Right cardiac atrium (tissue), 5 donors: ENCODE measurements at regions not wholly inside any gene's neighbourhood (a gene's known extent, or its start where the extent isn't known, plus 50 kb on each side); places are given as distances from the start of the nearest gene placed in this dataset.
"Not testable (repeated sequence)": the region's sequence is repeated elsewhere in the genome, so short reads cannot be mapped to it uniquely, and the experiment has no call there.

ENCODE experiments used
- ATAC-seq, 2 donors: fragments of 200-7000 bp; cut with Tn5 transposase; one replicate each; pipeline versions ENCODE4 v1.8.0 to v1.9.1; 2020; ENCODE audit warnings: moderate library complexity in 2 of 2, mild to moderate bottlenecking in 1 of 2
- DNase-seq, 3 donors: peaks; one replicate each; pipeline ENCODE4 v3.0.0-alpha.2; 2020
- H3K27ac ChIP-seq: one replicate; pipeline ENCODE4 v1.5.1; 2013; ENCODE audit warnings: mild to moderate bottlenecking, low read length, control low read depth, moderate library complexity
- H3K27me3 ChIP-seq: one replicate; pipeline ENCODE4 v1.6.1; 2013; ENCODE audit not compliant: control insufficient read depth, insufficient read depth
- H3K4me1 ChIP-seq: one replicate; pipeline ENCODE4 v1.6.1; 2013; ENCODE audit warnings: low read length; ENCODE audit not compliant: control insufficient read depth, insufficient read depth
- H3K4me3 ChIP-seq: one replicate; pipeline ENCODE4 v1.5.1; 2013; ENCODE audit warnings: low read length, control low read depth
- H3K9me3 ChIP-seq: one replicate; pipeline ENCODE4 v1.6.1; 2013; ENCODE audit warnings: low read length; ENCODE audit not compliant: control insufficient read depth
- WGBS: extraction: QIAGEN DNeasy Blood & Tissue Kit; methylation state at CpG from one replicate; pipeline ENCODE4 v1.1.7; 2013; 5-methylcytosine and 5-hydroxymethylcytosine counted together
- intact Hi-C, 4 donors: fragments of 100-400 bp; cut with DNase I; formaldehyde crosslinking; loops; one replicate each; pipeline versions ENCODE4 v1.11.0 to v1.14.0; 2022 to 2023
- donor health status: healthy with polysubstance abuse.
- donor health status: DM: no; HTN: yes; CAD: no.
- donor health status: DM: no; HTN: no; CAD: no.
- donor health status: DM: no; HTN: yes; CAD: no; lungs with severe emphysema.
- donor health status: DM: yes; HTN: yes; CAD: no.

GRCh38 chr16:51262428-51262827 is 111.4 kb upstream of the SALL1 start:
- Histone ChIP-seq H3K4me3 (no peak overlapping the region), H3K27ac (no peak overlapping the region), H3K27me3 (no peaks in the 10 kb centered on the region), H3K9me3 (no peaks in the 10 kb centered on the region), H3K4me1 (no peaks in the 10 kb centered on the region)
- no peak for ATAC-seq
- no peak for DNase-seq
- WGBS, result 87% methylated on average over 1 of the region's 1 CpG
- intact Hi-C loops, result no loop called here

GRCh38 chr16:51261919-51262318 is 110.8 kb upstream of the SALL1 start:
- no peak for ATAC-seq
- no peaks in the 10 kb centered on the region for H3K9me3 ChIP-seq
- no peak overlapping the region for H3K4me3 ChIP-seq
- no peaks in the 10 kb centered on the region for H3K4me1 ChIP-seq
- H3K27ac ChIP-seq, result no peak overlapping the region
- no peaks in the 10 kb centered on the region for H3K27me3 ChIP-seq
- DNase-seq, result no peak
- intact Hi-C loops, result no loop called here
- 77% methylated on average over 1 of the region's 1 CpG for WGBS

DNA sequence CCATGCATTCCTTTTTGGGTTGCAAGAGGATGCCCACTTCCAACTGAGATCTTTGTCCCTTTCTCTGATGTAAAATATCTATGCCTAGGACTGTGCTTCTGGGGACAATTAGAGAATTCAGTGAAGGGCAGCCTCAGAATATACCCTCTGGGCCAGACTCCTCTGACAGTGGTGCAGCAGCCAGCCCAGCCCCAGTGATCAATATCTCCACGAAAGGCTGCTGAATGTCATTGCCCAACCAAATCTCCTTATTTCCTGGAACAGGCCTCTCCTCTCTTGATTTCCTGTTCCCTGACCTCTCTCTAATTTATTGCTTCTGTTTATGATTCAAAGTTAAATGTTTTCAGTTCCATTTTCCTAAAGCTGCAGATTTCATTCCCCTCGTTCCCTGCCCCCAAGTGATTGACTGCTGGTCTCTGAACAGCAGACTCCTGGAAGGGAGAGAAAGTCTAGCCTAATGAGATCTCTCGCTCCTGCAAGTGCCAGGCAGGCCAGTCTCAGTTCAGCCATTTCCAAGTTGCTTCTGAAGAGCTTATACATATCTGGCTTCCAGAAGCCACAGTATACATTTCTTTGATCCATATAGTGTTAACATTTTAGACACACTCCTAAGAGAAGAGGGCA is 104.4 kb upstream of the SALL1 start:
- Histone ChIP-seq H3K27me3 (no peaks in the 10 kb centered on the region), H3K4me3 (no peak overlapping the region), H3K4me1 (no peaks in the 10 kb centered on the region), H3K27ac (no peak overlapping the region), H3K9me3 (no peaks in the 10 kb centered on the region)
- 74% methylated on average over 3 of the region's 3 CpGs for WGBS
- no peak for DNase-seq
- intact Hi-C loops, result no loop called here
- no peak for ATAC-seq

DNA sequence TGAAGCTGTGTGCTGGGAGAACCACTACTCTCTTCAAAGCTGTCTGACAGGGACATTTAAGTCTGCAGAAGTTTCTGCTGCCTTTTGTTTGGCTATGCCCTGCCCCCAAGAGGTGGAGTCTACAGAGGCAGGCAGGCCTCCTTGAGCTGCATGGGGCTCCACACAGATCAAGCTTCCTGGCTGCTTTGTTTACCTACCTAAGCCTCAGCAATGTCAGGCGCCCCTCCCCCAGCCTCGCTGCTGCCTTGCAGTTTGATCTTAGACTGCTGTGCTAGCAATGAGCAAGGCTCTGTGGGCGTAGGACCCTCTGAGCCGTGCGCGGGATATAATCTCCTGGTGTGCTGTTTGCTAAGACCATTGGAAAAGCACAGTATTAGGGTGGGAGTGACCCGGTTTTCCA is 103.3 kb upstream of the SALL1 start:
- intact Hi-C loops, H3K27ac ChIP-seq, H3K27me3 ChIP-seq, H3K4me1 ChIP-seq, DNase-seq, ATAC-seq, H3K9me3 ChIP-seq, H3K4me3 ChIP-seq: not testable (repeated sequence)
- WGBS, result 95% methylated on average over 7 of the region's 7 CpGs

- intact Hi-C loops, result no loop called here
- Histone ChIP-seq H3K27me3 (no peaks in the 10 kb centered on the region), H3K27ac (no peak overlapping the region), H3K9me3 (no peaks in the 10 kb centered on the region), H3K4me1 (no peaks in the 10 kb centered on the region), H3K4me3 (no peak overlapping the region)
- DNase-seq (no peak), ATAC-seq (no peak)
- 88% methylated on average over 3 of the region's 3 CpGs for WGBS
These were observed 97.1 kb upstream of the SALL1 start for GRCh38 chr16:51248217-51248616.

GRCh38 chr16:51245658-51245995 is 94.6 kb upstream of the SALL1 start:
- H3K4me3 ChIP-seq, result no peak overlapping the region
- H3K4me1 ChIP-seq, result no peaks in the 10 kb centered on the region
- H3K9me3 ChIP-seq, result no peaks in the 10 kb centered on the region
- ATAC-seq (no peak), DNase-seq (no peak)
- no peaks in the 10 kb centered on the region for H3K27me3 ChIP-seq
- intact Hi-C loops, result no loop called here
- WGBS, result 70% methylated on average over 3 of the region's 3 CpGs
- H3K27ac ChIP-seq, result no peak overlapping the region

DNA sequence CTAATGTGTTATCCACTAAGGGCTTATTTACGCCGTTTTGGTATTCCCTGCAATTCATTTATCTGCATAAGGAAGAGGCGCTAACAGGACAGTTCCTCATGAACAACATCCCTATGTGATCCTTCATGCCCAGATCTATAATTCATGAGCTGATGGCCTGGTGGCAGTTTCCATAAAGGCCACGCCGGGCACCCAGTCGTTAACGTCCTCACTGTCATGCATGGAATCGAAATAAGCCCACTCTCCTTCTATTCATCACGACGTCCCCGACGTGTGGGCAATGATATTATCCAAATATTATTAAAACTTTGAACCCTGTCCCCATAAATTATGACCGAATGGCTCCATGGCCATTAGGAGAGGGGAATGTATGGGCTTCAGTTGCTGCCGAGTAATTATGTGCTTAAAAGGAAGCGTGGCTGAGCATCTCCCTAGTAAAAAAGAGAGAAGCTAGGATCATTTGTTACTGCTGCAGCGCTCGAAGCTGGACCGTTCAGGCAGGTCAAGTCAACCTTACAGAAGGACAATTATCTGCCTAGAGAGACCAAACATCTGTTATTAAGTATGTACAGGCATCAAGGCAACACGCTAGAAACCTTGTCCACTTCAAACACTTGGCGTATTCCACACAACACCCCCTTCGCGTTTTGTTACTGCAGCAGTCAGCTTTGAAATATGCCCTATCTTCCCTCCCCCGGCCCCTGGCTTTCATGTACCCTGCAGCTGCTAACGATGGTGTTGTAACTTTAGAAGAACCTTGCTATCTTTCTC is 94.0 kb upstream of the SALL1 start:
- Histone ChIP-seq H3K27ac (no peak overlapping the region), H3K4me1 (no peaks in the 10 kb centered on the region), H3K27me3 (no peaks in the 10 kb centered on the region), H3K4me3 (no peak overlapping the region), H3K9me3 (no peaks in the 10 kb centered on the region)
- DNase-seq, result no peak
- intact Hi-C loops, result no loop called here
- 67% methylated on average over 24 of the region's 24 CpGs for WGBS
- no peak for ATAC-seq

DNA sequence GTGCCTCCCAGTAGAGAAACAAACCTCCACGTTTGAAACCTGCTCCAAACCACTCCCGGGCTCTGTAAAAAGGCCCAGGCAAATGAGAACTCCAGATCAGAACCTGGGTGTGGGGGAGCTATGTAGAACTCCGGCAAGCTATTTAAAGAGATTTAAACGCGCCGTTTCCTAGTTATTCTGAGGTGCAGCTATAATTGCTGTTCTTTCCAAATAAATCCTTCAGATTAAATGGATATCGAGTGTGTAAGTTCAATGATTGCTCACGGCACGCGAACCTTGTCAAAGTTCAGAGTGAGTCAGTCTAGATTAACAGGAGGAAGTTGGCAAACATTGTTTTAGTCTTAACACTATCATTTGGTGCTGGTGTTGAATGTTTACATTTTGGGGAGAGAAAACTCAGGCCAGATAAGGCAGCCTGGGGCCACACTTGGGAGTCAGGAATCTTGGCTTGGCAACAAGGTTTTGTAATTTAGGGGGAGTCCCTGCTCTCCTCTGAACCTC is 92.9 kb upstream of the SALL1 start:
- no peak overlapping the region for H3K27ac ChIP-seq
- intact Hi-C loops, result no loop called here
- no peaks in the 10 kb centered on the region for H3K27me3 ChIP-seq
- DNase-seq (no peak), ATAC-seq (peak; percentile 24 to 62)
- no peaks in the 10 kb centered on the region for H3K4me1 ChIP-seq
- WGBS, result 18% methylated on average over 10 of the region's 10 CpGs
- H3K9me3 ChIP-seq, result no peaks in the 10 kb centered on the region
- H3K4me3 ChIP-seq, result no peak overlapping the region

DNA sequence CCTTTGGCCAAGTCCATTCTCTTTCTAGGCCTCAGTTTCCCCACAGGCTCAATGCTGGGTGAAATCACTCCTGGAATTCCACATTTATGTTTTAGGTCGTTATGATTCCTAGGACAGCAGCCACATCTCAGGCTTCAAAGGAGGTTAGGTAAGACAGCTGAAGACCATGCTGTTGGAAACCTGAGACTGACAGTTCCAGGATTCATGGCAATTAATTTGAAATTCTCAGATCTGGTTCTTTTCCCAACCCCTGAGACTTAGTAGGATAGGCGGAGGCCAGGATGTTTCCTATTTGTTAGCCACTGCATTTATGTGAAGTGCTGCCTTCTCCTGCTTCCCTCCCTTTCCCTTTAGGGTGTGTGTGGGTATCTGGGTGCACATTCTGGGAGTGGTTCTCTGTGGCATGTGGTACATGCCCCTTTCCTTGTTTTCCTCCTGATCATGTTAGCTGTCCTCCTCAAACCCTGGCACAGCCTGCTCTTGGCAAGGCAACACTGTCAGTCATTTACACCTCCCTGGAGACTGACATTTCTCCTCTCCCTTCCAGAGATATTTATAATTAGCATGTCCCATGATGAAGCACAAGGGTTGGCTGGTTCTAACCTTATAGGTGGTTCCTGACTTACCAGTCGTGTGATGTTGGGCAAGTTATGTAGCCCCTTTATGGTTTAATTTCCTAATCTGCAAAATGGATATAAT is 91.4 kb upstream of the SALL1 start:
- peak; percentile 50 to 71 for ATAC-seq
- Histone ChIP-seq H3K27ac (no peak overlapping the region), H3K4me3 (no peak overlapping the region), H3K4me1 (no peaks in the 10 kb centered on the region), H3K9me3 (no peaks in the 10 kb centered on the region), H3K27me3 (no peaks in the 10 kb centered on the region)
- intact Hi-C loops, result no loop called here
- 71% methylated on average over 3 of the region's 3 CpGs for WGBS
- DNase-seq, result no peak

- WGBS, result 81% methylated on average over 2 of the region's 2 CpGs
- no peaks in the 10 kb centered on the region for H3K9me3 ChIP-seq
- no peak for ATAC-seq
- no peaks in the 10 kb centered on the region for H3K4me1 ChIP-seq
- no peak for DNase-seq
- intact Hi-C loops, result no loop called here
- H3K27me3 ChIP-seq, result no peaks in the 10 kb centered on the region
- H3K4me3 ChIP-seq, result no peak overlapping the region
- H3K27ac ChIP-seq, result no peak overlapping the region
These were observed 88.1 kb upstream of the SALL1 start for GRCh38 chr16:51239196-51239595.

DNA sequence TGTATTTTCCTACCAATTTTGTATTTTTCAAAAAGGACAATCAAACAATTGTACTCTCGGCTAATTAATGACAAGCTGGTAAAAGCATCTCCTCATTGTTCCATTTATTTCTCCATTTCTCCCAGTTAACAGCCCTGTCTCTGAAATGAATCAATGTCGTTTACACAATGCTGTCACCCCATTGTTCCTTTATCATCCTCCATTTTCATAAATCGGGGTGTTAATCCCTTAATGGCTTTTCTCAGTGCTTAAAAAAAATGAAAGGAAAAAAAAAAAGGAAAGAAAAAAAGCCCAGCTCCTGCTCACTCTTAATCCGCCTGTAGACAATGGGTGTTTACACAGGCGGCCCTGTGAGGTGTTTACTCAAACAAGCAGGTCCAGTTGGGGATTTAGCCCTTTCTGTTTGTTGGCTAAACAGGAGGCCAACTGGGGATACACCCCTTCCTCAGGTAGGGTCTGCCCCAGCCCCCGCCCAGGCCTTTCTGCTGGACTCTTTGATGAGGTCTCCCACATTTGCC is 86.8 kb upstream of the SALL1 start:
- Histone ChIP-seq H3K27me3 (no peaks in the 10 kb centered on the region), H3K27ac (no peak overlapping the region), H3K4me1 (no peaks in the 10 kb centered on the region), H3K4me3 (no peak overlapping the region), H3K9me3 (no peaks in the 10 kb centered on the region)
- intact Hi-C loops, result no loop called here
- DNase-seq (no peak), ATAC-seq (no peak)
- WGBS, result 42% methylated on average over 6 of the region's 6 CpGs
